HG03521 (cell line): ENCODE measurements at regions not wholly inside any gene's neighbourhood (a gene's known extent, or its start where the extent isn't known, plus 50 kb on each side); places are given as distances from the start of the nearest gene placed in this dataset.
"Not testable (repeated sequence)": the region's sequence is repeated elsewhere in the genome, so short reads cannot be mapped to it uniquely, and the experiment has no call there.

Experiments
- ATAC-seq: cut with Tn5 transposase; IDR thresholded peaks from one replicate; pipeline ENCODE4 v1.9.1; 2021; ENCODE audit warnings: mild to moderate bottlenecking, moderate library complexity; ENCODE audit not compliant: unreplicated experiment

GRCh38 chr6:148602136-148602535, 144.7 kb upstream of the UST start:
- no peak for ATAC-seq

- no peak for ATAC-seq
Observed at GRCh38 chr6:148608199-148608951, 138.5 kb upstream of the UST start.

GRCh38 chr6:148611213-148611612, 135.6 kb upstream of the UST start:
- no peak for ATAC-seq

GRCh38 chr6:148612043-148612442, 134.8 kb upstream of the UST start:
- no peak for ATAC-seq

GRCh38 chr6:148614602-148615001, 132.2 kb upstream of the UST start:
- ATAC-seq = no peak

GRCh38 chr6:148616841-148617240, 130.0 kb upstream of the UST start:
- ATAC-seq = no peak

- no peak for ATAC-seq
Observed at GRCh38 chr6:148617530-148617929, 129.3 kb upstream of the UST start.

GRCh38 chr6:148619891-148620290, 126.9 kb upstream of the UST start:
- ATAC-seq = no peak

GRCh38 chr6:148620579-148621298, 126.1 kb upstream of the UST start:
- no peak for ATAC-seq

GRCh38 chr6:148625609-148626008, 121.2 kb upstream of the UST start:
- no peak for ATAC-seq

GRCh38 chr6:148628251-148628650, 118.6 kb upstream of the UST start:
- no peak for ATAC-seq

- no peak for ATAC-seq
Observed at GRCh38 chr6:148629181-148629580, 117.6 kb upstream of the UST start.

- no peak for ATAC-seq
Observed at GRCh38 chr6:148629592-148630465, 117.0 kb upstream of the UST start.

GRCh38 chr6:148635070-148635743, 111.6 kb upstream of the UST start:
- no peak for ATAC-seq

GRCh38 chr6:148641836-148642235, 105.0 kb upstream of the UST start:
- not testable (repeated sequence) for ATAC-seq

GRCh38 chr6:148643208-148643607, 103.6 kb upstream of the UST start:
- ATAC-seq = not testable (repeated sequence)

- ATAC-seq = not testable (repeated sequence)
Observed at GRCh38 chr6:148645049-148645448, 101.8 kb upstream of the UST start.

GRCh38 chr6:148648754-148649453, 97.9 kb upstream of the UST start:
- ATAC-seq = no peak

- ATAC-seq = no peak
Observed at GRCh38 chr6:148649454-148649963, 97.3 kb upstream of the UST start.

GRCh38 chr6:148650941-148651505, 95.8 kb upstream of the UST start:
- ATAC-seq = no peak
